ENCODE measurements at regions not wholly inside any gene's neighbourhood (a gene's known extent, or its start where the extent isn't known, plus 50 kb on each side); places are given as distances from the start of the nearest gene placed in this dataset.

GRCh38 chr1:162944974-162945674, 84.1 kb upstream of the CCDC190 start:
- peaks cover 0 to 3% (median 0%) of the 10 kb centered on the region in 9 donors for H3K27me3 ChIP-seq
- DNase-seq (no peak), ATAC-seq (no peak)
- no peaks in the 10 kb centered on the region for H3K36me3 ChIP-seq
- H3K4me1 ChIP-seq, result peaks cover 0 to 8% (median 0%) of the 10 kb centered on the region in 12 donors
- no peak for TF ChIP-seq POLR2A (IDR thresholded peaks at IDR 0.05)
- TF ChIP-seq, protein P1, sequence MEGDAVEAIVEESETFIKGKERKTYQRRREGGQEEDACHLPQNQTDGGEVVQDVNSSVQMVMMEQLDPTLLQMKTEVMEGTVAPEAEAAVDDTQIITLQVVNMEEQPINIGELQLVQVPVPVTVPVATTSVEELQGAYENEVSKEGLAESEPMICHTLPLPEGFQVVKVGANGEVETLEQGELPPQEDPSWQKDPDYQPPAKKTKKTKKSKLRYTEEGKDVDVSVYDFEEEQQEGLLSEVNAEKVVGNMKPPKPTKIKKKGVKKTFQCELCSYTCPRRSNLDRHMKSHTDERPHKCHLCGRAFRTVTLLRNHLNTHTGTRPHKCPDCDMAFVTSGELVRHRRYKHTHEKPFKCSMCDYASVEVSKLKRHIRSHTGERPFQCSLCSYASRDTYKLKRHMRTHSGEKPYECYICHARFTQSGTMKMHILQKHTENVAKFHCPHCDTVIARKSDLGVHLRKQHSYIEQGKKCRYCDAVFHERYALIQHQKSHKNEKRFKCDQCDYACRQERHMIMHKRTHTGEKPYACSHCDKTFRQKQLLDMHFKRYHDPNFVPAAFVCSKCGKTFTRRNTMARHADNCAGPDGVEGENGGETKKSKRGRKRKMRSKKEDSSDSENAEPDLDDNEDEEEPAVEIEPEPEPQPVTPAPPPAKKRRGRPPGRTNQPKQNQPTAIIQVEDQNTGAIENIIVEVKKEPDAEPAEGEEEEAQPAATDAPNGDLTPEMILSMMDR (IDR thresholded peaks at IDR 0.05), result no peak
- no peak overlapping the region for H3K27ac ChIP-seq
- no peaks in the 10 kb centered on the region for H3K9me3 ChIP-seq
- 80 to 87% (median 82%) methylated on average over 5 of the region's 5 CpGs for WGBS, 4 donors
- intact Hi-C loops (cut with DNase I), result no loop called here
- no peak overlapping the region for H3K4me3 ChIP-seq

DNA sequence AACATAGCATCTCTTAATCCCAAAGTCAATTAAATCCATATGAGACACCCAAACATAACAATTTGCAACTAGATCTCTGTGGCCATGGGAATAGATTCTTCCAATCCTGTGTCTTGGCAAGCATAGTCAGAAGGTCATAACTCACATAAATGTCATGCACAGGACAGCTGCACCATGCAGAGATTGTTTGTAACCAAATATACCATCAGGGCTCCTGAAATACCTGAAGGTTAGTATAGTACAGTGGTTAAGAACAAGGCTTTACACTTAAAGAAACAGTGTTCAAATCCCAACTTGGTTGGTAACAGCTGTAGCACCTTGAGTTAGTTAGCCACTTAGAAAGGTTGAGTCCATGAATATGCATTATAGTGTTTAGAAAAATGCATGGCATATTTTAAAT, 82.6 kb upstream of the CCDC190 start:
- TF ChIP-seq POLR2A (IDR thresholded peaks at IDR 0.05), result no peak
- TF ChIP-seq, protein P1 (IDR thresholded peaks at IDR 0.05), result no peak
- ATAC-seq (peak in 1 of 4 donors; percentile 57), DNase-seq (no peak)
- H3K9me3 ChIP-seq, result no peaks in the 10 kb centered on the region
- no peak overlapping the region for H3K27ac ChIP-seq
- H3K4me1 ChIP-seq, result peaks cover 0 to 8% (median 0%) of the 10 kb centered on the region in 12 donors
- H3K27me3 ChIP-seq, result peaks cover 0 to 3% (median 0%) of the 10 kb centered on the region in 9 donors
- H3K36me3 ChIP-seq, result no peaks in the 10 kb centered on the region
- H3K4me3 ChIP-seq, result no peak overlapping the region
- intact Hi-C loops (cut with DNase I), result no loop called here

DNA sequence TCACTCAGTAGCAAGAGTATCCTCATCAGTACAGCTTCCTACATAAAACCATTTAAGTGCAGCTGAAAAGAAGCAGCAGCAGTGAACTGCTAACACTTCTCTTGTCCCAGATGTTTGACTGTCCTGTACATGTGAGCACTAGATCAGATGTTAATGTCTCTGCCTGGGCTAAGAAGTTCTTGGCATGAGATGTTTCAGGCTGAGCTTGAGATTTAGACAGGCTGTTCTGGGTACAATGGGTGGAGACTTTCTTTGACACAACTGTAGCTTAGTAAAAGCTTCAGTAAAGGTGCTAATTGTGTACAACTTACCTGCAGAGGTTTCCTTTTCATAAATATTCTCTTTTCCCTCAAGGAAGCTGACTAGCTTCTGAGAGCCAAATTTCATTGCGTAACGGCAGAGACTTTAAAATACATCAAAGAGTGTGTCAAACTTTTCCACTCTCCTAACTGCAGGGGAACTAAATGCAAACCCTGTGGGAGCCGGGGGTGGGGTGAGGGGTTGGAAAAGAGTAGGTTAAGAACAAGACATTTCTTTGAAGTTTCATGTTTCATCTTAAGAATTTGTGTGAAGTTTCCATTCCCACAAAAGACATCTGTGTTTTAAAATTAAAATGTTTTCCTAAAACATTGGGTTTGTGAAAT, 82.1 kb upstream of the CCDC190 start:
- peaks cover 0 to 3% (median 0%) of the 10 kb centered on the region in 9 donors for H3K27me3 ChIP-seq
- H3K9me3 ChIP-seq, result no peaks in the 10 kb centered on the region
- no peak overlapping the region for H3K27ac ChIP-seq
- ATAC-seq (peak in 2 of 4 donors; percentile 31 to 58), DNase-seq (no peak)
- WGBS, 4 donors, result 39 to 48% (median 45%) methylated on average over 3 of the region's 3 CpGs
- TF ChIP-seq, protein P1 (IDR thresholded peaks at IDR 0.05), result no peak
- TF ChIP-seq POLR2A (IDR thresholded peaks at IDR 0.05), result no peak
- peaks cover 0 to 8% (median 0%) of the 10 kb centered on the region in 12 donors for H3K4me1 ChIP-seq
- H3K36me3 ChIP-seq, result no peaks in the 10 kb centered on the region
- H3K4me3 ChIP-seq, result no peak overlapping the region
- intact Hi-C loops (cut with DNase I), result no loop called here

DNA sequence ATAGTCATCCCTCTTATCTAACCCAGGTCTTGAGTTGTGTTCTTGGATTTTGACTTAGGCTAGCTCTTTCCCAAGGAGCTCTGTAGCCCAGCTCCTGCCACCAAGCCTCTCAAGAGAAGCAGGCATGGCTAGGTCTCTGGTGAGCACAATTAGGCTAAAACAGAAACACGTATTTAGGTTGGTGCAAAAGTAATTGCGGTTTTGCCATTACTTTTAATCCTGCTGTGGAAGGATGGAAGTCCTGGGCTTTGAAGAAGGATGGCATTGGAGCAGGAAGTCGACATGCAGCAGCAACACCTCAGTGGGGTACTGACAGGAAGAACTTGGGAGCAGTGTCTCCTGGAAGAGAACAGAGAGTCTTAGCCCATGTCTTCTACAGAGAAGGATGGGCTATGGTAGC, 80.0 kb upstream of the CCDC190 start:
- TF ChIP-seq, protein P1 (IDR thresholded peaks at IDR 0.05), result no peak
- TF ChIP-seq POLR2A (IDR thresholded peaks at IDR 0.05), result no peak
- Histone ChIP-seq H3K4me3 (no peak overlapping the region), H3K27ac (no peak overlapping the region), H3K9me3 (no peaks in the 10 kb centered on the region), H3K36me3 (no peaks in the 10 kb centered on the region), H3K4me1 (peaks cover 0 to 8% (median 0%) of the 10 kb centered on the region in 12 donors), H3K27me3 (peaks cover 0 to 3% (median 0%) of the 10 kb centered on the region in 9 donors)
- intact Hi-C loops (cut with DNase I), result no loop called here
- no peak for ATAC-seq
- DNase-seq, result no peak
- 73 to 86% (median 81%) methylated on average over 3 of the region's 3 CpGs for WGBS, 4 donors
